Lower leg skin (tissue), 3 donors: ENCODE measurements at regions not wholly inside any gene's neighbourhood (a gene's known extent, or its start where the extent isn't known, plus 50 kb on each side); places are given as distances from the start of the nearest gene placed in this dataset.

Source experiments
- CTCF ChIP-seq, 3 donors: fragments of 450-650 bp; IDR thresholded peaks; one replicate each; pipeline ENCODE4 v1.5.1; 2016; ENCODE audit warnings: antibody characterized with exemption in 3 of 3, mild to moderate bottlenecking in 3 of 3, moderate library complexity in 2 of 3
- POLR2A ChIP-seq, 2 donors: fragments of 450-650 bp; IDR thresholded peaks; one replicate each; pipeline ENCODE4 v1.6.1; 2016 to 2017; ENCODE audit warnings: antibody characterized with exemption in 2 of 2, mild to moderate bottlenecking in 1 of 2, moderate library complexity in 1 of 2

GRCh38 chr4:123600987-123601904, 204.7 kb downstream of the SPRY1 start:
- TF ChIP-seq CTCF (IDR thresholded peaks at IDR 0.05) (no peak), POLR2A (IDR thresholded peaks at IDR 0.05) (no peak)
